ENCODE measurements at regions not wholly inside any gene's neighbourhood (a gene's known extent, or its start where the extent isn't known, plus 50 kb on each side); places are given as distances from the start of the nearest gene placed in this dataset.

DNA sequence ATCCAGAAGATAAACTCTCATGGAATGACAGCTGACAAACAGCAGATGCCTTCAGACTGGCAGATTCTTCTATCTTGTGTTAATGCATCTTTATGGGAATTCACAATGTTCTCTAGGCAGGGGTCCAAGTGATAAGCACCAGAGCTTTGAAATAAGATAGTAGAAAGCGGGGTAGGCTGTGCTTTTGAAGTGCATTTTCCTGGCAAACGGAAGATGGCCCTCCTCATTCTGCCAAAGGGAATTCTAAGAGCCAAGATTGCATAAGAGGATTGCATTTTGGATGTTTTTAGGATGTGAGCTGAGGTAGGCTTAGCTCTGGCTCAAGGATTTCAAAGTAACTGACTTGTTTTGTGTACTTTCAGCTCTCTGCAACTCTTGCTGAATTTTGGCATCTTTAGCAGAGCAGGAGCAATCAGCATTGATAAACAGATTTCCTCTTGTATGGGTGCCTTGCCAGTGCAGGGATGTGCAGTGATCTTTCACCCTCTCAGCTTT lies 298.5 kb upstream of the KLF6 start:
- TF ChIP-seq POLR2A (IDR thresholded peaks at IDR 0.05; ENCODE audit: extremely low read depth, insufficient read length) (no peak), MYC (IDR thresholded peaks at IDR 0.05; ENCODE audit: low read depth, low read length) (no peak)
- TF ChIP-seq, protein P1, sequence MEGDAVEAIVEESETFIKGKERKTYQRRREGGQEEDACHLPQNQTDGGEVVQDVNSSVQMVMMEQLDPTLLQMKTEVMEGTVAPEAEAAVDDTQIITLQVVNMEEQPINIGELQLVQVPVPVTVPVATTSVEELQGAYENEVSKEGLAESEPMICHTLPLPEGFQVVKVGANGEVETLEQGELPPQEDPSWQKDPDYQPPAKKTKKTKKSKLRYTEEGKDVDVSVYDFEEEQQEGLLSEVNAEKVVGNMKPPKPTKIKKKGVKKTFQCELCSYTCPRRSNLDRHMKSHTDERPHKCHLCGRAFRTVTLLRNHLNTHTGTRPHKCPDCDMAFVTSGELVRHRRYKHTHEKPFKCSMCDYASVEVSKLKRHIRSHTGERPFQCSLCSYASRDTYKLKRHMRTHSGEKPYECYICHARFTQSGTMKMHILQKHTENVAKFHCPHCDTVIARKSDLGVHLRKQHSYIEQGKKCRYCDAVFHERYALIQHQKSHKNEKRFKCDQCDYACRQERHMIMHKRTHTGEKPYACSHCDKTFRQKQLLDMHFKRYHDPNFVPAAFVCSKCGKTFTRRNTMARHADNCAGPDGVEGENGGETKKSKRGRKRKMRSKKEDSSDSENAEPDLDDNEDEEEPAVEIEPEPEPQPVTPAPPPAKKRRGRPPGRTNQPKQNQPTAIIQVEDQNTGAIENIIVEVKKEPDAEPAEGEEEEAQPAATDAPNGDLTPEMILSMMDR (IDR thresholded peaks at IDR 0.05; ENCODE audit: low read depth, low read length): no peak

All from NB4 (cell line).